HepG2 (cell line): ENCODE measurements at regions not wholly inside any gene's neighbourhood (a gene's known extent, or its start where the extent isn't known, plus 50 kb on each side); places are given as distances from the start of the nearest gene placed in this dataset.

Source experiments
- EP300 ChIP-seq, 3 experiments: sonication (generic) in 1 of 3; formaldehyde crosslinking in 1 of 3; IDR thresholded peaks; 2 replicates each; pipeline versions ENCODE4 v1.5.1 to v1.6.1; 2011 to 2020; ENCODE audit warnings: low read depth in 2 of 3, low read length in 2 of 3, borderline replicate concordance in 1 of 3, improper control_type of control experiment in 1 of 3, mild to moderate bottlenecking in 1 of 3, missing genetic modification reagents in 1 of 3, moderate library complexity in 1 of 3
- JUN ChIP-seq: sonication (generic); formaldehyde crosslinking; IDR thresholded peaks from 2 replicates; pipeline ENCODE4 v1.4.0; 2020; ENCODE audit warnings: mild to moderate bottlenecking, missing genetic modification reagents
- KLF6 ChIP-seq: IDR thresholded peaks from 2 replicates; pipeline ENCODE4 v1.8.0; 2016; ENCODE audit warnings: missing biosample characterization, missing genetic modification reagents
- POLR2G ChIP-seq: fragments of 200-400 bp; formaldehyde crosslinking; IDR thresholded peaks from 2 replicates; pipeline ENCODE4 v1.6.1; 2018; ENCODE audit warnings: mild to moderate bottlenecking, low read depth, low read length, moderate library complexity
- SP2 ChIP-seq: sonication (generic); formaldehyde crosslinking; IDR thresholded peaks from 2 replicates; pipeline ENCODE4 v1.5.1; 2020; ENCODE audit warnings: mild to moderate bottlenecking, missing genetic modification reagents
- U2AF1 ChIP-seq: fragments of 200-400 bp; formaldehyde crosslinking; optimal IDR thresholded peaks from 2 replicates; pipeline ENCODE3; 2017; ENCODE audit warnings: mild to moderate bottlenecking, low read depth, low read length
- ZMYM3 ChIP-seq: sonication (generic); formaldehyde crosslinking; IDR thresholded peaks from 2 replicates; pipeline ENCODE4 v1.5.1; 2020; ENCODE audit warnings: mild to moderate bottlenecking, missing genetic modification reagents
- ZNF670 ChIP-seq: sonication (generic); formaldehyde crosslinking; IDR thresholded peaks from 2 replicates; pipeline ENCODE4 v1.8.0; 2022; ENCODE audit warnings: mild to moderate bottlenecking, missing genetic modification reagents, borderline replicate concordance
- ZNF713 ChIP-seq: sonication (generic); formaldehyde crosslinking; IDR thresholded peaks from 2 replicates; pipeline ENCODE4 v1.4.0; 2020; ENCODE audit warnings: mild to moderate bottlenecking, missing genetic modification reagents
- ZNF720 ChIP-seq: sonication (generic); formaldehyde crosslinking; IDR thresholded peaks from 2 replicates; pipeline ENCODE4 v1.4.0; 2020; ENCODE audit warnings: missing genetic modification reagents
- ZSCAN22 ChIP-seq: sonication (generic); formaldehyde crosslinking; IDR thresholded peaks from 2 replicates; pipeline ENCODE4 v1.4.0; 2020; ENCODE audit warnings: mild to moderate bottlenecking, missing genetic modification reagents
- TF ChIP-seq, protein P1 (sequence below): sonication (generic); formaldehyde crosslinking; IDR thresholded peaks from 2 replicates; pipeline ENCODE4 v1.4.0; 2020; ENCODE audit warnings: missing genetic modification reagents
- TF ChIP-seq, protein P2 (sequence below): sonication (generic); formaldehyde crosslinking; IDR thresholded peaks from 2 replicates; pipeline ENCODE4 v1.5.0; 2020; ENCODE audit warnings: missing genetic modification reagents
- TF ChIP-seq, protein P3 (sequence below): sonication (generic); formaldehyde crosslinking; IDR thresholded peaks from 2 replicates; pipeline ENCODE4 v1.8.0; 2022; ENCODE audit warnings: missing genetic modification reagents, low read depth, mild to moderate bottlenecking, borderline replicate concordance
- TF ChIP-seq, protein P4 (sequence below): sonication (generic); formaldehyde crosslinking; IDR thresholded peaks from 2 replicates; pipeline ENCODE4 v1.5.0; 2020; ENCODE audit warnings: missing genetic modification reagents, mild to moderate bottlenecking, borderline replicate concordance
- TF ChIP-seq, protein P5 (sequence below): IDR thresholded peaks from 2 replicates; pipeline ENCODE4 v1.4.0; 2020; ENCODE audit warnings: mild to moderate bottlenecking, missing genetic modification reagents

DNA sequence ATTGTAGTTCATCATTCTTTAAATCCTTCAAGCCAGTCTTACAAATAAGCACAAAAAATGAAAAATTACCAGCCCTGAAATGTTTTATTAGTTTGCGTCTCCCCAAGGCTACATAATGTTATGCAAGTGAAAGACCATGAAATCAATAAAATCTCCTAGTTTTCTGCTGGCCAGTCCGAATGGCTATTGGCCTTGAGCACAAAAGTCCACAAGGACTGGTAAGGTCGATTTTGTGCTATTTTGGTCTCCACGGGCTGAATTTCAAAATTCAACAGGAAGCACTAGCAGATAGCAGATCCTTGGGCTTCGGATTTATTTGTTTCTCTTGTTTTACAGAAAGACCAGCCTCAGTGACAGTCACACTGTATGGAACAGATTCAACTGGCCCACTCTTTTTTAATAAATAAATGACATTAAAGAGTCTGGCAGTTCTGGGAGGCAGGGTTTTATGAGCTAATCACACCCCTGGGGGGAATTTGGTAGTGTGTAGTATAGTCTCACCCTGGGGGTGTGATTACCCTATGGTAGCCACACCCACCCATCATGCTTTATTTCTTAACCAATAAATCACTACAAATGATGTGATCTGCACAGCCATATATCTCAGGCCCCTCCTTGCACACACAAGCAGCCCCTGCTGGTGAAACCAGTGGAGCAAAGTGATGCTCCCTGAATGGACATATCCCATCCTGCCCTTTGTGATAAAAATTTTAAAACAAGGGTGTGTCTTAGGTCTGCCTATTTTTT lies 51.1 kb upstream of the TMEM33 start (continued):
- TF ChIP-seq, protein P1, sequence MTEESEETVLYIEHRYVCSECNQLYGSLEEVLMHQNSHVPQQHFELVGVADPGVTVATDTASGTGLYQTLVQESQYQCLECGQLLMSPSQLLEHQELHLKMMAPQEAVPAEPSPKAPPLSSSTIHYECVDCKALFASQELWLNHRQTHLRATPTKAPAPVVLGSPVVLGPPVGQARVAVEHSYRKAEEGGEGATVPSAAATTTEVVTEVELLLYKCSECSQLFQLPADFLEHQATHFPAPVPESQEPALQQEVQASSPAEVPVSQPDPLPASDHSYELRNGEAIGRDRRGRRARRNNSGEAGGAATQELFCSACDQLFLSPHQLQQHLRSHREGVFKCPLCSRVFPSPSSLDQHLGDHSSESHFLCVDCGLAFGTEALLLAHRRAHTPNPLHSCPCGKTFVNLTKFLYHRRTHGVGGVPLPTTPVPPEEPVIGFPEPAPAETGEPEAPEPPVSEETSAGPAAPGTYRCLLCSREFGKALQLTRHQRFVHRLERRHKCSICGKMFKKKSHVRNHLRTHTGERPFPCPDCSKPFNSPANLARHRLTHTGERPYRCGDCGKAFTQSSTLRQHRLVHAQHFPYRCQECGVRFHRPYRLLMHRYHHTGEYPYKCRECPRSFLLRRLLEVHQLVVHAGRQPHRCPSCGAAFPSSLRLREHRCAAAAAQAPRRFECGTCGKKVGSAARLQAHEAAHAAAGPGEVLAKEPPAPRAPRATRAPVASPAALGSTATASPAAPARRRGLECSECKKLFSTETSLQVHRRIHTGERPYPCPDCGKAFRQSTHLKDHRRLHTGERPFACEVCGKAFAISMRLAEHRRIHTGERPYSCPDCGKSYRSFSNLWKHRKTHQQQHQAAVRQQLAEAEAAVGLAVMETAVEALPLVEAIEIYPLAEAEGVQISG (CRISPR knock-in tag): 0 out of 2 replicates have a peak, but pooled peaks have one; percentile 16
- TF ChIP-seq, protein P2, sequence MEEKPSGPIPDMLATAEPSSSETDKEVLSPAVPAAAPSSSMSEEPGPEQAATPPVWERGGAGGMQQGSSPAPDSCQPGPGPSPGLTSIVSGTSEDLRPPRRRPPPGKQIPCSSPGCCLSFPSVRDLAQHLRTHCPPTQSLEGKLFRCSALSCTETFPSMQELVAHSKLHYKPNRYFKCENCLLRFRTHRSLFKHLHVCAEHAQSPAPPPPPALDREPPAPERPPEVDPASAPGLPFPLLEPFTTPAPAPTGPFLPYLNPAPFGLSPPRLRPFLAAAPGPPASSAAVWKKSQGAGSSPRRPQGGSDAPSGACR: no peak
- no peak for TF ChIP-seq JUN (CRISPR knock-in tag)
- TF ChIP-seq, protein P3, sequence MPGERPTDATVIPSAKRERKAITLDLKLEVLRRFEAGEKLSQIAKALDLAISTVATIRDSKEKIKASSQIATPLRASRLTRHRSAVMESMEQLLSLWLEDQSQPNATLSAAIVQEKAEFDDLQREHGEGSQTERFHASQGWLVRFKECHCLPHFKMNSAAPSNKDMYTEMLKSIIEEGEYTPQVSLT: no peak
- TF ChIP-seq U2AF1: no peak
- no peak for TF ChIP-seq ZNF713 (CRISPR knock-in tag)
- TF ChIP-seq, protein P4, sequence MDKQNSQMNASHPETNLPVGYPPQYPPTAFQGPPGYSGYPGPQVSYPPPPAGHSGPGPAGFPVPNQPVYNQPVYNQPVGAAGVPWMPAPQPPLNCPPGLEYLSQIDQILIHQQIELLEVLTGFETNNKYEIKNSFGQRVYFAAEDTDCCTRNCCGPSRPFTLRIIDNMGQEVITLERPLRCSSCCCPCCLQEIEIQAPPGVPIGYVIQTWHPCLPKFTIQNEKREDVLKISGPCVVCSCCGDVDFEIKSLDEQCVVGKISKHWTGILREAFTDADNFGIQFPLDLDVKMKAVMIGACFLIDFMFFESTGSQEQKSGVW (CRISPR knock-in tag): no peak
- 0 out of 4 replicates have a peak, but pooled peaks of 1 of the 2 experiments have one; percentile 28 for TF ChIP-seq EP300 (IDR thresholded peaks at IDR 0.05; ENCODE audit: low read depth in 2 of 2, low read length in 2 of 2)
- no peak for TF ChIP-seq EP300 (CRISPR knock-in tag; IDR thresholded peaks at IDR 0.05; ENCODE audit: borderline replicate concordance)
- TF ChIP-seq ZNF670 (CRISPR knock-in tag): peak; percentile 75; the same call in 1 of the 2 replicates
- TF ChIP-seq ZMYM3 (CRISPR knock-in tag): no peak; the same call in 1 of the 2 replicates
- TF ChIP-seq, protein P5, sequence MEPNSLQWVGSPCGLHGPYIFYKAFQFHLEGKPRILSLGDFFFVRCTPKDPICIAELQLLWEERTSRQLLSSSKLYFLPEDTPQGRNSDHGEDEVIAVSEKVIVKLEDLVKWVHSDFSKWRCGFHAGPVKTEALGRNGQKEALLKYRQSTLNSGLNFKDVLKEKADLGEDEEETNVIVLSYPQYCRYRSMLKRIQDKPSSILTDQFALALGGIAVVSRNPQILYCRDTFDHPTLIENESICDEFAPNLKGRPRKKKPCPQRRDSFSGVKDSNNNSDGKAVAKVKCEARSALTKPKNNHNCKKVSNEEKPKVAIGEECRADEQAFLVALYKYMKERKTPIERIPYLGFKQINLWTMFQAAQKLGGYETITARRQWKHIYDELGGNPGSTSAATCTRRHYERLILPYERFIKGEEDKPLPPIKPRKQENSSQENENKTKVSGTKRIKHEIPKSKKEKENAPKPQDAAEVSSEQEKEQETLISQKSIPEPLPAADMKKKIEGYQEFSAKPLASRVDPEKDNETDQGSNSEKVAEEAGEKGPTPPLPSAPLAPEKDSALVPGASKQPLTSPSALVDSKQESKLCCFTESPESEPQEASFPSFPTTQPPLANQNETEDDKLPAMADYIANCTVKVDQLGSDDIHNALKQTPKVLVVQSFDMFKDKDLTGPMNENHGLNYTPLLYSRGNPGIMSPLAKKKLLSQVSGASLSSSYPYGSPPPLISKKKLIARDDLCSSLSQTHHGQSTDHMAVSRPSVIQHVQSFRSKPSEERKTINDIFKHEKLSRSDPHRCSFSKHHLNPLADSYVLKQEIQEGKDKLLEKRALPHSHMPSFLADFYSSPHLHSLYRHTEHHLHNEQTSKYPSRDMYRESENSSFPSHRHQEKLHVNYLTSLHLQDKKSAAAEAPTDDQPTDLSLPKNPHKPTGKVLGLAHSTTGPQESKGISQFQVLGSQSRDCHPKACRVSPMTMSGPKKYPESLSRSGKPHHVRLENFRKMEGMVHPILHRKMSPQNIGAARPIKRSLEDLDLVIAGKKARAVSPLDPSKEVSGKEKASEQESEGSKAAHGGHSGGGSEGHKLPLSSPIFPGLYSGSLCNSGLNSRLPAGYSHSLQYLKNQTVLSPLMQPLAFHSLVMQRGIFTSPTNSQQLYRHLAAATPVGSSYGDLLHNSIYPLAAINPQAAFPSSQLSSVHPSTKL (CRISPR knock-in tag): peak; percentile 83
- TF ChIP-seq POLR2G: no peak
- no peak for TF ChIP-seq ZSCAN22 (CRISPR knock-in tag)
- TF ChIP-seq ZNF720 (CRISPR knock-in tag): no peak
- TF ChIP-seq KLF6 (CRISPR knock-in tag): no peak
- TF ChIP-seq SP2: no peak
